Thoracic aorta (tissue), 2 donors: ENCODE measurements at regions not wholly inside any gene's neighbourhood (a gene's known extent, or its start where the extent isn't known, plus 50 kb on each side); places are given as distances from the start of the nearest gene placed in this dataset.

ENCODE experiments used
- ATAC-seq: fragments of 150-250 bp; one replicate; pipeline ENCODE4 v1.8.0; 2017; ENCODE audit warnings: low read depth; ENCODE audit not compliant: insufficient number of reproducible peaks, low FRiP score
- DNase-seq: peaks from one replicate; pipeline ENCODE4 v3.0.0-alpha.2; 2020; ENCODE audit warnings: low spot score
- H3K27ac ChIP-seq, 2 donors: fragments of 200-600 bp; sonication (generic); 1 replicate in 1 of 2; 2 replicates in 1 of 2; pipeline ENCODE4 v1.5.1; 2016; ENCODE audit warnings: mild to moderate bottlenecking in 2 of 2, moderate library complexity in 2 of 2
- H3K27me3 ChIP-seq: fragments of 200-600 bp; sonication (generic); replicated peaks from 2 replicates; pipeline ENCODE4 v1.6.0; 2016; ENCODE audit warnings: mild to moderate bottlenecking; ENCODE audit not compliant: insufficient read depth
- H3K36me3 ChIP-seq: fragments of 200-600 bp; sonication (generic); one replicate; pipeline ENCODE4 v1.5.1; 2016
- H3K4me1 ChIP-seq, 2 donors: fragments of 200-600 bp; sonication (generic); 1 replicate in 1 of 2; 2 replicates in 1 of 2; pipeline versions ENCODE4 v1.5.1 to v1.6.0; 2016; ENCODE audit warnings: low read depth in 2 of 2, mild to moderate bottlenecking in 1 of 2; ENCODE audit not compliant: control insufficient read depth in 1 of 2
- H3K4me3 ChIP-seq: fragments of 200-600 bp; sonication (generic); 2 replicates; pipeline ENCODE4 v1.5.1; 2016; ENCODE audit warnings: mild to moderate bottlenecking
- H3K9me3 ChIP-seq: fragments of 200-600 bp; sonication (generic); 2 replicates; pipeline ENCODE4 v1.5.1; 2016
- TF ChIP-seq, protein P1 (sequence below): fragments of 200-600 bp; sonication (generic); IDR thresholded peaks from one replicate; pipeline ENCODE4 v1.5.1; 2019; ENCODE audit warnings: antibody characterized with exemption

- Histone ChIP-seq H3K4me3 (no peak overlapping the region), H3K36me3 (no peaks in the 10 kb centered on the region), H3K9me3 (no peaks in the 10 kb centered on the region), H3K27me3 (no peaks in the 10 kb centered on the region), H3K4me1 (no peaks in the 10 kb centered on the region), H3K27ac (no peak overlapping the region)
- DNase-seq (no peak), ATAC-seq (no peak)
- TF ChIP-seq, protein P1, sequence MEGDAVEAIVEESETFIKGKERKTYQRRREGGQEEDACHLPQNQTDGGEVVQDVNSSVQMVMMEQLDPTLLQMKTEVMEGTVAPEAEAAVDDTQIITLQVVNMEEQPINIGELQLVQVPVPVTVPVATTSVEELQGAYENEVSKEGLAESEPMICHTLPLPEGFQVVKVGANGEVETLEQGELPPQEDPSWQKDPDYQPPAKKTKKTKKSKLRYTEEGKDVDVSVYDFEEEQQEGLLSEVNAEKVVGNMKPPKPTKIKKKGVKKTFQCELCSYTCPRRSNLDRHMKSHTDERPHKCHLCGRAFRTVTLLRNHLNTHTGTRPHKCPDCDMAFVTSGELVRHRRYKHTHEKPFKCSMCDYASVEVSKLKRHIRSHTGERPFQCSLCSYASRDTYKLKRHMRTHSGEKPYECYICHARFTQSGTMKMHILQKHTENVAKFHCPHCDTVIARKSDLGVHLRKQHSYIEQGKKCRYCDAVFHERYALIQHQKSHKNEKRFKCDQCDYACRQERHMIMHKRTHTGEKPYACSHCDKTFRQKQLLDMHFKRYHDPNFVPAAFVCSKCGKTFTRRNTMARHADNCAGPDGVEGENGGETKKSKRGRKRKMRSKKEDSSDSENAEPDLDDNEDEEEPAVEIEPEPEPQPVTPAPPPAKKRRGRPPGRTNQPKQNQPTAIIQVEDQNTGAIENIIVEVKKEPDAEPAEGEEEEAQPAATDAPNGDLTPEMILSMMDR: no peak
Measured at GRCh38 chr16:8493972-8494371, 96.3 kb downstream of the TMEM114 start.

GRCh38 chr16:8492690-8493089, 97.6 kb downstream of the TMEM114 start:
- Histone ChIP-seq H3K27ac (no peak overlapping the region), H3K9me3 (no peaks in the 10 kb centered on the region), H3K36me3 (no peaks in the 10 kb centered on the region), H3K4me1 (no peaks in the 10 kb centered on the region), H3K27me3 (no peaks in the 10 kb centered on the region), H3K4me3 (no peak overlapping the region)
- no peak for ATAC-seq
- TF ChIP-seq, protein P1: no peak
- DNase-seq: no peak

DNA sequence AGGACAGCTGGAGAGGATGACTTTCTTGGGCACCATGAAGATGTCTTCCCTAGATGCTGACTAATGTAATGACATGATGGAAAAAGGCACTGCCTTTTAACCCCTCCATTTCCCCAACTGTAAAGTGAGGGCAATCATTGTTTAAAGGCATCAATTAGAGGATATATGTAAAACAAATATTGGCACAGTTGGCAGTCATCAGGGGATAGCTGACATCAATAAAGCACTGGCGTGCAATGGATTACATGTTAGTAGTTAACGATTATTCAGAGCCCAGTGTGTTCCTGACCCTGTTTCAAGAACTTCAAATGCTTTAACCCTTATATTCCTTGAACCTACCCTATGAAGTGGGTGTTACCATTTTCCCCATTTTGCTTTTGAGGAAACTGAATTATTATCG, 100.7 kb downstream of the TMEM114 start:
- TF ChIP-seq, protein P1: no peak
- ATAC-seq (no peak), DNase-seq (no peak)
- Histone ChIP-seq H3K27ac (no peak overlapping the region), H3K4me3 (no peak overlapping the region), H3K9me3 (no peaks in the 10 kb centered on the region), H3K27me3 (no peaks in the 10 kb centered on the region), H3K4me1 (no peaks in the 10 kb centered on the region), H3K36me3 (no peaks in the 10 kb centered on the region)

DNA sequence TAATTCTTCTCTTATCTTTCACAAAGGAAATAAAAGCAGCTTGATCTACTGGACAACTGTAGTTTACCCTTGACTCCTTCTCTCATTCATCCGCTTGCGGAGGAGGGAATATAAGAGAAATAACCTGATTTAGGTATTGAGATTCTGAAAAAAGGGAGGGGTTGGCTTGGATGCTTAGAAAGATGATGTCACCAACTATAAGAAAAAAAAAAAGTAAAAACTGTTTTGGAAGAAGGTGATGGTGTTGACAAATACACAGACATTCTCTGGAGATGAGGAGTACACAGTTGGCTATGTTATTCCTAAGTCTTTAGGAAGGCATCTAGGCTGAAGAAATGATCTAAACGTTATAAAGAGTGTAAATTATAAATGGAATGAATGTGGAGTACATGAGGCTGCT, 103.3 kb downstream of the TMEM114 start:
- Histone ChIP-seq H3K27me3 (no peaks in the 10 kb centered on the region), H3K27ac (no peak overlapping the region), H3K9me3 (no peaks in the 10 kb centered on the region), H3K4me1 (no peaks in the 10 kb centered on the region), H3K36me3 (no peaks in the 10 kb centered on the region), H3K4me3 (no peak overlapping the region)
- TF ChIP-seq, protein P1: no peak
- ATAC-seq (no peak), DNase-seq (no peak)

GRCh38 chr16:8483396-8483795, 106.9 kb downstream of the TMEM114 start:
- Histone ChIP-seq H3K4me1 (no peaks in the 10 kb centered on the region), H3K27ac (no peak overlapping the region), H3K9me3 (no peaks in the 10 kb centered on the region), H3K36me3 (no peaks in the 10 kb centered on the region), H3K4me3 (no peak overlapping the region), H3K27me3 (no peaks in the 10 kb centered on the region)
- TF ChIP-seq, protein P1: no peak
- no peak for ATAC-seq
- DNase-seq: no peak
